ENCODE measurements at regions not wholly inside any gene's neighbourhood (a gene's known extent, or its start where the extent isn't known, plus 50 kb on each side); places are given as distances from the start of the nearest gene placed in this dataset.

DNA sequence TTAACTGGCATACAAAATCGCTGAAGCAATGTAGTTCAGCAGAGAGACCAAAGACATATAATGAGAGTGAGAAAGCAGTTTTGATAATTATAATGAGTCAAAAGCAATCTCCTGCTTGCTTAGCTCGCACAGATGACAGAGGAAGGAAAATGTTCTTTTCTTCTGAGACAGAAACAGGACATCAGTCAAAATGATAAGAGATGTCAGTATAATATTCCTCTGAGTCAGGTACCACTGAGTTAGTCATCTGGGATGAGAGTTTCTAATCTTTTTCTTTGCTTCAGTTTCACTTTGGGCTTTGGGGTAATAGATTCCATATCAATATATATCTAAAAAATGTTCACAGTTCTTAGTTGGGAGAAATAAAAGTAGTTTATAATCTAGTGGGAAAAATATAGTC lies 387.2 kb downstream of the PCDH7 start:
- DNase-seq (ENCODE audit: low spot score): no peak

DNA sequence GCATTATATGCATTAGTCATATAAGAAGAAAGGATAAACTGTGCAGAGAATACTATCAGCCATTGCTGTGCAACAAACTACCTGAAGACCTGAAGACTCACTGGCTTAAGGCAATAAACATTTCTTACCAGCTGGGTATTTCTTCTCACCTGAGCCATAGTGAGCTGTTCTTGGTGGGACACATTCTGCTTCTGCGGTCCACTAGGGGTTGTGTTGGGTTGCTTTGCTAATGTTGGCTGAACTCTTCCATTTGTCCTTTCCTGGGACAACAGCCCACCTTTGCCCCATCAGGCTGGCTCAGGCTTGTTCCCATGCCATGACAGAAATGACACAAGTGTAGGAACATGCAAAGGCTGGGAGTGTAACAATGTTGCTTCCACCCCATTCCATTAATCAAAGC lies 388.6 kb downstream of the PCDH7 start:
- DNase-seq (ENCODE audit: low spot score): no peak

DNA sequence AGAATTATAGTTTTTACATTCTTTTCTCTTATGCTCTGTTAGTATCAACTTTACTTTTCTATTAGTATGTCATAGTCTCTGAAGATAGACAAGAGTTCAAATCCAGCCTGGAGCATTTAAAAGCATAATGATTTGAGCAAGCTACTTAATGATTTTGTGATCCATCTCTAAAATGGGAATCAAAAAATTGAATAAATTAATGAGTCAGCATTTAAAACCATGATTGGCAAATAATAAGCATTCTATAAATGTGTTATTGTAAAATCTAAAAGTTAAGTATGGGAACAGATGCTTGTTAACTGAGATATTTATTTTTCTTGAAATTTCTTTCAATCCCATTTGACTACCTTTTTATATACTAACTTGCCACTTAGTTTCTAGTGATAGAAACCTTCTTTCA lies 391.6 kb downstream of the PCDH7 start:
- no peak for DNase-seq (ENCODE audit: low spot score)

DNA sequence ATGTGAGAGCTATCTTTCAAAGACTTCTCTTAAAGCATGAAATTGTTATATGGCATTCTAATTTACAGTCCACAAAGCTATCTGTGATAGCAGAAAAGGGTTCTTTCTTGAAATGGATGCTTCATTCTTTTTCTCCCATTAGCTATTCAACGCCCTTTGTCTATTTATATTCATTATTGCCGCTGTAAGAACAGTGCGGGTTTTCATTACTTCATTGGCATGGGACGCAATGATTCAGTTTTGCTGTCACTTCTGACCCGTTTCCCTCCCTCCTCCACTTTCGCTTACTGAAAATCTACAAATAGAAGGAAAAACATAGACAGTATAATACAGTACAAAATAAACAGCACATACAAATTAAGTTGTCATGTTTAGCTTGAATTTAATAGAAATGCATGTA lies 394.6 kb downstream of the PCDH7 start:
- no peak for DNase-seq (ENCODE audit: low spot score)

DNA sequence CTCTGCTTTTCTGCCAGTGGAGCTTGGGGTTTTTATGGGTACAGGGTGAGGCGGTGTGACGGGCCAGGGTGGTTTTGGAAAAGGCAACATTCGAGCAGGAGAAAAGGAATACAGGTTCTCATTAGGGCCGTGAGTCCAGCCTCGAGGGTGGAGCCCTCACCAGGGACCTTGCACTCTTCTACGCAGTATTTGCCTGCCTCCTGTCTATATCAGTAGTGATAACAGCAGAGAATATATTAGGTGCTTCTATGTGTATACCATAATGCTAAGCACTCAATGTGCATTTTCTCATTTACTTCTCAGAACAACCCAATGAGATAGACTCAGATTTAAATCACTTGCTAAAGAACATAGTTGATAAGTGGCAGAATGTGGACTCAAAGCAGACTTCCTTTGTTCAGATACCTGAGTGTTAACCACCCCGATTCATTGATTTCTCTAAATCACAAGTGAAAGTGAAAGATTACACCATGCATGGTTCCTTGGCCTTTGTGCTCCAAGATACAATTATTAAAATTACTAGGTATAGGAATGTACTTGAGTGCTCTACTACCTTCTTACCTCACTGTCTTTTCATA lies 403.9 kb downstream of the PCDH7 start:
- no peak for DNase-seq (ENCODE audit: low spot score)

DNA sequence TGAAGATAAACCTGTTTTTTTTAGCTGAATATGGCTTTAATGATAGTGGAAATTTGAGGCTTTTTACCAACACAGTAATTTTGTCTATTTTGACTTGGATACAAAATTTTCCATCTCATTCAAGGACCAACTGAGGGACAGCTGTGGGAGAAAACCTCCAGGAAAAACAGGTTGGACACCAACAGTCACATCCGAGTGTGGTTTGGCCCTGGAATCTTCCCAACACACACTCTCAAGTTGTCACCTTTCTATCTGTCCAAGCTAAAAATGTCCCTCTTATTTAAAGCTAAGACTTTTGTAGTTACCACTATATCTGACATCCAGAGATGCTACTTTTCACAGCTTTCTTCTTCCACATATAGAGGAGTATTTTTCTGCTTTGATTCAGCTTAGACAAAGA lies 404.9 kb downstream of the PCDH7 start:
- no peak for DNase-seq (ENCODE audit: low spot score)

DNA sequence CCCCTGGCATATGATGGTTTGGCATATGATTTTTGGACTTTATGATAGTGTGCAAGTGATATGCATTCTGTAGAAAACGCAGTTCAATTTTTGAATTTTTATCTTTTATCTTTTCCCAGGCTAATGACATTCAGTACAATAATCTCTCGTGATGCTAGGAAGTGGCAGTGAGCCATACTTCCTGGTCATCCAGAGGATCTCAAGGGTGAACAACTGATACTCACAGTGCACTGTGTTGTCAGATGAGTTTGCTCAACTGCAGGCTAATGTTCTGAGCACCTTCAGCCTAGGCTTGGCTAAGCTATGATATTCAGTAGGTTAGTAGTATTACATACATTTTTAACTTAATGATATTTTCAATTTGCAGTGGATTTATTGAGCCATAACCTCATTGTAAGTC lies 405.3 kb downstream of the PCDH7 start:
- no peak for DNase-seq (ENCODE audit: low spot score)

DNA sequence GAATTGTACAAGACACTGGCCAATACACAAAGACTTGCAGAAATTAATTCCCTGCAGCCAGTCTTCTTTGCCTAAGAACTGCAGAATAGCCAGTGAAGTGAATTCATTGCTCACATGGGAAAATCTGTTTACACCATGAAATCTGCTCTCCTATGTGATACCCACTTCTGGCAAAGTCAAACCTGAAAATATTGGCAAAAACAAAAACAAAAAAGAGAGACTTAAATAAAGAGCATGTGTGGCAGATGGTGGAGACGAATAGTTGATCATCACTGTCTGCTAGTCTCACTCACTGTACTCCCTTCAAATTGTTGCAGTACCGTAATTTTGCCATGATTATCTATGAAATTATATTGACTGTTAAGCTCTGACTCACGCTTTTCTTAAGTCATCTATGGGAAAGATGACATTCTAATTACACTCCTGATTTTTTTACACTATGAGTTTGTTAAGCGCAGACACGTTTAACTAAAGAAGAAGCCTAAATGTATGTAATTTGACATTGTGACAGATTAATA lies 406.8 kb downstream of the PCDH7 start:
- no peak for DNase-seq (ENCODE audit: low spot score)

DNA sequence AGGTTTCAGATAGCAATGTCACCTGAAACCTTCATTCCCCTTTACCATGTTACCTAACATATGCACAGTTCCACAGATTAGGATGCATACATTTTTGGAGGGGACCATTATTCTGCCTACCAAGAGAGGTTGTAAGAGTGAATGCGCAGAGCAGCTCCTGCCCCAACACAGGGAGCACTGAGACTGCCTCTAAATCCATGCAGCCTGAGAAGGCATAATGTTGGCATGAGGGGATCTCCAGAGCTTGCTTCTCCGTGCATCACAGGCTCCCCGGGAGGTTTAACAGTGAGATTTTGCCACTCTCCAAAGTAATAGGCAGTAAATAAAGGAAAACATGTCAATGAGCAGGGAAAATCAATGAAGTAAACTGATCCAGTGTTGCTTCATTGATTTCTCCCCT lies 410.8 kb downstream of the PCDH7 start:
- no peak for DNase-seq (ENCODE audit: low spot score)

DNA sequence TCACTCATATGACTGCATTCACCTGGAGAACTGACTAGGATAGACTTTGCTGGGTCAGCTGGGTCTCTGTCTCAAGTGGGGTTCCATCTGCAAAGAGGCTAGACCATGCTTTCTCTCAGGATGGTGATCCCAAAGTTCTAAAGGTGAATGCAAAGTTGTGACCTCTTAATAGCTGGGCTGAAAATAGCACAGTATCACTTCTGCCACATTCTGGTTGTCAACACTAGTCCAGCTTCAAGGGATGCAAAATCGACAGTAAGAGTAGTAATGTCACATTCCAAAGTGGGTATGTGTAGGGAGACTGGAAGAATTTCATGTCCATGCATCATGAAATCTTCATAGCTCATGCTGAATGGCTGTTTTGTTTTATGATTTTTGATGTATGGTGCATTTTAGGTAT lies 414.6 kb downstream of the PCDH7 start:
- no peak for DNase-seq (ENCODE audit: low spot score)

DNA sequence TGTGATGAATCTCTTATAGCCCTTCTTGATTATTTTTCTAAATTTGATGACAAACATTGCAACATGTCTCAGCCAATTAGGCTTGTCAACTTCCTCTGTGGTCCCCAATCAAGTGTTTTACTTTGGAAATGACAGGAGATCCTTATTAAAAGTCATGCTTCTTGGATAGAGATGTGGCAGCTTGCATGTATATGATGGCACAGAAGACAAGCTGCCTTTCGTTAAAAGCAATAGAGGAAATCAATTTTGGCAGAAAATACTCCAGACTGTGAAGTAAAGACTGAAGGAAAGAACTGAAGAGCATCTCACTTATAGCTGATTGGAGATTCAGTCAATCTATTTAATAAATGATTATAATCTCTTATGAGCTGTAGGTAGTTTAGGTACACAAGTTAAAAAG lies 419.6 kb downstream of the PCDH7 start:
- no peak for DNase-seq (ENCODE audit: low spot score)

DNA sequence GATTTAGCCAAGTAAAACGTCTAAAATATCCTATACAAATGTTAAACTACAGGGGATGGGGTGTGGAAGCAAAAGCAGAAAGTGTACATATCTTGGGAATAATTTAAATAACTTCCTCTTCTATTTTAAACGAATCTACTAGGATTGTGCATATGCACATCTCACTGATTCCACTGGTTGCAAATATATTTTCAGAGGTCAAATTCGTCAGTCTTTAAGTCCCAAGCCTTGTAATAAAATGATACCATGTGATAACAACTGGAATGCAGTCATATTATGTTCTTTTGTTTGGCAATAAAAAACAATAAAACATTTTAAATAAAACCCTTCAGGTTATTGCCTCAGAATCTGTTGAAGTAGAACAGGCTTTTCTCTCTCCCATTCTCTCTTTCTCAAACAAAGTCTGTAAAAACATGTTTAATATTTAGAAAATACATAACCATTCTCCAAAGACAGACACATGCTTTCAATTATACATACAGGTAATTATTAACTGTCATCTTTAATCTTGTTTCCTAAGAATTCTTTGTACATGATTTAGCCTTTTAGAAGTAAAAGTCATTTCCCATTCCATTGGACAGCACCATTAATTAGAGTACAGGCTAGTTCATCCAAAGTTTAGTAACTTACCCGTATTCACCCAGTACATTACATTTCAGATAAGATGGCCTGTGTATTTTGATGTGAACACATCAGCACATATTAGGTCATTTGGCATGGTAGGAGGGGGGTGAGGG lies 421.1 kb downstream of the PCDH7 start:
- no peak for DNase-seq (ENCODE audit: low spot score)

DNA sequence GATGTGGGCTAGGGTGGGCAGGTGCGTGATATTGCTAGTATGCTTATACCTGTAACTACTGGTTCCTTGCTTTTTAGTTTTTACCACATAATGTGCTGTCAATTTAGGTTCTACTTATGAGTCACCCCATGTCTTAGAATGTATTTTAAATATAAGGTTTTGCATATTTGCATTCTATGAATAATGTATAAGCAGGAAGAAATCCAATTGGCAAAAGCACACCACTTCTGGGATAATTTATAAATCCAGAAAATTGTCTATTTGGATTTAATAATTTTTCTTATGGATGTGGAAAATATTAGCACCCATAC lies 421.6 kb downstream of the PCDH7 start:
- no peak for DNase-seq (ENCODE audit: low spot score)

DNA sequence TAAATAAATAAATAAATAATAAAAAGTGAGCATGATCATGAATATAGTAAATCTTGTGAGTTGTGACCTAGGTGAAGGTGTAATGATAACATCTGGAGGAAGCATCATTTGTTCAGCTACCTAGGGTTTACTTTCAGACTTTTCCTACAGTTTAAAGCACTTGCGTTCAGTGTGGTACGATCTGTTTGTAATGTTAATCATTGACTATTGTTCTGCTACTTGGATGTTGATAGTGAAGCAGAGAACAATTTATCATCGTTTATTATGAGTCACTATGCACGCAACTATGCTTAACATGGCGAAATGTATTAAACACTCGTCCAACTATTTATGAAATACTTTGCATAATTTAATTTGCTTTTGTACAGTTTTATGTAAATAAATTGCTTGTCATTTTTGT lies 426.2 kb downstream of the PCDH7 start:
- no peak for DNase-seq (ENCODE audit: low spot score)

DNA sequence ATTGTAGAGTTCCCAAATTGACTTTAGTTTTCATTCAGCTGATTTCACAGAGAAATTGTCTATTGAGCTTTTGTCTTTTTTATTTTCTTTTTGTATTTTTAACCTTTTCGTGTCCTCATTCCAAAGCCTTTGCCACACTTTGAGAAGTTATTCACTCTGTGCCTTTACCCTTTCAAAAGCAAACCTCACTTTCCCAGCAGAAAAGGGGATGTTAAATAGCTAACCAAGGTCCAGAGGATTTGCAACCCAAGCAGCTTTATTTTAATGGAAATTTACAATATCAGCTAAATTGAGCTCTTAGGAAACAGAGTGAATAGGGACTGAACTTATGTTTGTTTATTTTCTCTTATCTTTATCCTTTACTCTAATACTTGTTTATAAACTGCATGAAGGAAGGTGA lies 428.8 kb downstream of the PCDH7 start:
- no peak for DNase-seq (ENCODE audit: low spot score)

DNA sequence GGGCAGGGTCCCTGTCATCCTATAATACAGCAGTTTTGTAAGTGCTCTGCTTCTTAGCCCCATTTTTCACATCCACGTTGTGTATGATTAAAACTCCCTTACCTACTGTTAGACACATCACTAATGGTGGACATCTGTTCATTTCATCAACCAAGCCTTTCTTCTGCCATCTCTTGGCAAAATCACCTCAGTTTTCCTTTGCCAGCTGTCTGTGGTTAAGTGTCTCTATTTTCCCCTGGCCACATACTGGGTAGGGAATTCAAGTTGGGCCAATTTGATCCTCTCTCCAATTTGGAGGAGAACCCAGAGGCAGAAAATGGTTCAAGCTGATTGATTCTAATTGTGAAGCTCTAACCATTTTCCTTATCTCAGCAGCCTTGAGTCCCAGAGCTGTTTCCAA lies 436.1 kb downstream of the PCDH7 start:
- DNase-seq (ENCODE audit: low spot score): no peak

DNA sequence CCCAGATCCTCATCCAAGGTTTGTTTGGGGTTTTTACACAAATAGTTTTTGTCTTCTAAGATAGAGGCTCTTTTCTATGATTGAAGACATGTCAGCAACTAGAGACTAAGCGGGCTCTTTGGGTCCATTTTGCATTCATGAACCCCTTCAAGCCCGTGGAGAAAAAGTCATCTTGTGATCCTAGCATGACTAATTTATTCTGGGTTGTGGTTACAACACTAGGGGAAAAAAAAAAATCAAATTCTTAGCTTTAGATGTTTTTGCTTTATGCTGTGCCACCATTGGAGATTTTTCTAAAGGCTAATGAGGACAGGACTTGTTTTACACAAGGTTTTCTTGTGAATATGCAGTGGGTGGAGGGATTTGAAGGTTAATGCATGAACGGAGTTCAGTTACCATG lies 440.0 kb downstream of the PCDH7 start:
- no peak for DNase-seq (ENCODE audit: low spot score)

DNA sequence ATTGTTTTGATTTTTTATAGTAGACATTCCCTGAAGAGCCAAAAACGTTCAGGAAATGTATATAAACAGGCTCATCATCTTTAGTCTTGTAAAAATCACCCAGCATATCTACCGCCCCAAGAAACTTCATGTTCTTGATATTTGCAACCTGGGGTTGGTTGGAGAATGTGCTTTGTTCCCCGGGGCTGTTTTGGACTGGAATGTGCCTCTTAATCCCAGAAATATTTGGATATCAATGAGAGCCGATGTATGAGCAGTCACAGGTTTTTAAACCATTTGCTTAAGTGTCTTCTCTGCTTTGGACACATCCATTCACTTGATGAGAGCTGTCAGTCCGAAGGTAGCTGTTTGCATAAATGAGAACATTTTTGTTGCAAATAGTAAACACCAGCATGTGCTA lies 449.7 kb downstream of the PCDH7 start:
- no peak for DNase-seq (ENCODE audit: low spot score)

DNA sequence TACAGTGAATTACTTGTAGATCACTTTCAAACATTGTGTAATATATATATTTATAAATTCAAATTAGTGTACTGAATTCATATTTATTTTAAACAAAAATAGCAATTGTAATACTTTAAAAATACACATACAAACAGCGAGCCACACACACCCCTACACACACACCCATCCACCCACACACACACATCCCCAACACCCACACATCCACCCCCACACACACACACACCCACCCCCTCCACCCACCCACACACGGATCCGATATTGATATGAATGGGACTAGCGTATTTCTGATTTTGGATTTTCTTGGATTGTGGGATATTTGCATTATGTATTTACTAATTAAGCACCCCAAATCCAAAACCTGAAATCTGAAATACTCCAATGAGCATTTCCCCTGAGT lies 451.2 kb downstream of the PCDH7 start:
- no peak for DNase-seq (ENCODE audit: low spot score)

DNA sequence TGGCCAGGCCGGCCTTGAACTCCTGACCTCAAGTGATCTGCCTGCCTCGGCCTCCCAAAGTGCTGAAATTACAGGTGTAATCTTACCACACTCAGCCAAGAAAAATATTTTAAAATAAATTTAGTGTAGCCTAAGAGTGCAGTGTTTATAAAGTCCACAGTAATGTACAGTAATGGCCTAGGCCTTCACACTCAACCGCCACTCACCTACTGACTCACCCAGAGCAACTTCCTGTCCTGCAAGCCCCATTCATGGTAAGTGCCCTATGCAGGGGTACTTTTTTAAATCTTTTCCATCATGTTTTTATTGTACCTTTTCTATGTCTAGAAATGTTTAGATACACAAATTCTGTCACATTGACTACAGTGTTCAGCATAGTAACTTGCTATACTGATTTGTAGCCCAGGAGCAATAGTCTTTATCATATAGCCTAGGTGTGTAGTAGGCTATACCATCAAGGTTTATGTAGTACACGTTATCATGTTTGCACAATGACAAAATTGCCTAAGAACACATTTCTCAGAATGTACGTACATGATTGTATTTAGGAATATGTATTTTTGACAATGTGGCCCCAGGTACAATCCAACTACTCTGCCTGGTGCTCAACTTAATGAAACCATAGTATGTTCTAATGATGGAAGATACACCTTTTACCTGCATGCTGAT lies 455.2 kb downstream of the PCDH7 start:
- no peak for DNase-seq (ENCODE audit: low spot score)

DNA sequence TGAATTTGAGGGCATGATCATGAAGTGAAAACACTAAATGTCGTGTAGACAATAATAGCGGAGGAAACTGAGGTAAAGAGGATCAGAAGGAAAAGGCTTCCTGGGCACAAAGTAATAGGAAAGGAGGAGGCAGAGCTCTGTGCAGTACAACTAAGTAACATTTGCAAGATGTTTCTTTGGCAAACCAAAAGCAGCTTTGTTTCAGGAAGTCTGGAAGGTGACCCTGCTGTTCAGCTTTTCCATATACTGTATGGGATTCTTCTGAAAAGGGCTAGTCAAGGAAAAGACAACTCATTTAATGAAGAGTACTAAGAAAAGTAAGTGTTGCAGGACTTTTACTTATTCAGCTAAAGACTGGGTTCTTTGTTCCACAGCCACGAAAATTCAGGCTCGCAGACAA lies 463.1 kb downstream of the PCDH7 start:
- DNase-seq (ENCODE audit: low spot score): no peak

DNA sequence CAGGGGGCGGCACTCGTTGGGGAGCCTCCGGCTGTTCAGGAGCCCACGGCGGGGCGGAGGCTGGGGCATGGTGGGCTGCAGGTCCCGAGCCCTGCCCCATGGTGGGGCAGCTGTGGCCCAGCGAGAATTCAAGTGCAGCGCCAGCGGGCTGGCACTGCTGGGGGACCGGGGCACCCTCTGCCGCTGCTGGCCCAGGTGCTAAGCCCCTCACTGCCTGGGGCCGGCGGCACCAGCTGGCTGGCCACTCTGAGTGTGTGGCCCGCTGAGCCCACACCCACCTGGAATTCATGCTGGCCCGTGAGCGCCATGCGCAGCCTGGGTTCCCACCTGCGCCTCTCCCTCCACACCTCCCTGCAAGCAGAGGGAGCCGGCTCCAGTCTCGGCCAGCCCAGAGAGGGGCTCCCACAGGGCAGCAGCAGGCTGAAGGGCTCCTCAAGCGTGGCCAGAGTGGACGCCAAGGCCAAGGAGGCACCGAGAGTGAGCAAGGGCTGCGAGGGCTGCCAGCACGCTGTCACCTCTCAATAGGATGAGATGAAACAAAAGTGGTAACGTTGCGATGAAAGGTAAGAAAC lies 464.9 kb downstream of the PCDH7 start:
- no peak for DNase-seq (ENCODE audit: low spot score)

DNA sequence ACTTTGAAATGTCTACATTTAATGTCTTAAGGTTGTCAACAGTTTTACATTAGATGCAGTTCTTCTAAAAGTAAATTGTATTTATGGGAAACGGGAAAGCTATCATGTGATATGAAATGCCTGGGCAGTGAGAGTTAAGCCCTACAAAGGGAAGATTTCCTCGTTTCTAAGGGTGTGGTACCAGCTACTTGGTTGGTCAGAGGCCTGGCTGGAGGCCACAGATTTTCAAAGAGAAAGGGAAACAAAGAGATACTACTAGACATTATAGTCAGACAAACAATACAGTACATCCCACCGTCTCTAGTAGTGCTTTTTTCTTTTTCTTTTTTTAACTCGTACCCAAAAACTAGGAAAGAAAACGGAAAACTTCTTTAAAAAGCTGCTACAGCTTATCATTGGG lies 467.8 kb downstream of the PCDH7 start:
- DNase-seq (ENCODE audit: low spot score): no peak
